Retina (tissue), 1 donor: ENCODE measurements at regions not wholly inside any gene's neighbourhood (a gene's known extent, or its start where the extent isn't known, plus 50 kb on each side); places are given as distances from the start of the nearest gene placed in this dataset.

Source experiments
- DNase-seq: peaks from one replicate; pipeline ENCODE4 v3.0.0-alpha.2; 2016

GRCh38 chr15:69719527-69720240 lies 267.1 kb downstream of the RPLP1 start:
- no peak for DNase-seq

- DNase-seq = no peak
These were observed 267.9 kb downstream of the RPLP1 start for GRCh38 chr15:69720536-69720935.

- DNase-seq = no peak
These were observed 270.3 kb downstream of the RPLP1 start for GRCh38 chr15:69722924-69723323.

- peak; percentile 36 for DNase-seq
These were observed 270.9 kb downstream of the RPLP1 start for GRCh38 chr15:69723404-69724096.

GRCh38 chr15:69724333-69724732 lies 271.7 kb downstream of the RPLP1 start:
- no peak for DNase-seq

- no peak for DNase-seq
These were observed 272.7 kb downstream of the RPLP1 start for GRCh38 chr15:69725275-69725674.

- no peak for DNase-seq
These were observed 273.3 kb downstream of the RPLP1 start for GRCh38 chr15:69725957-69726356.

- no peak for DNase-seq
These were observed 274.7 kb downstream of the RPLP1 start for GRCh38 chr15:69727121-69727924.

GRCh38 chr15:69729167-69729748 lies 276.6 kb downstream of the RPLP1 start:
- peak; percentile 49 for DNase-seq

- no peak for DNase-seq
These were observed 277.9 kb downstream of the RPLP1 start for GRCh38 chr15:69730281-69731080.

- no peak for DNase-seq
These were observed 278.4 kb downstream of the RPLP1 start for GRCh38 chr15:69731081-69731330.

GRCh38 chr15:69731581-69731980 lies 279.0 kb downstream of the RPLP1 start:
- no peak for DNase-seq

- DNase-seq = no peak
These were observed 279.5 kb downstream of the RPLP1 start for GRCh38 chr15:69732133-69732532.

- no peak for DNase-seq
These were observed 282.1 kb downstream of the RPLP1 start for GRCh38 chr15:69734699-69735098.

GRCh38 chr15:69735121-69735520 lies 282.5 kb downstream of the RPLP1 start:
- DNase-seq = peak; percentile 53

- DNase-seq = no peak
These were observed 283.5 kb downstream of the RPLP1 start for GRCh38 chr15:69736161-69736560.

- no peak for DNase-seq
These were observed 285.3 kb downstream of the RPLP1 start for GRCh38 chr15:69737916-69738315.

GRCh38 chr15:69740684-69741083 lies 288.1 kb downstream of the RPLP1 start:
- DNase-seq = no peak

- DNase-seq = no peak
These were observed 289.7 kb downstream of the RPLP1 start for GRCh38 chr15:69742361-69742760.

GRCh38 chr15:69743091-69743490 lies 290.5 kb downstream of the RPLP1 start:
- DNase-seq = no peak

- no peak for DNase-seq
These were observed 292.0 kb downstream of the RPLP1 start for GRCh38 chr15:69744391-69745162.

- no peak for DNase-seq
These were observed 294.6 kb downstream of the RPLP1 start for GRCh38 chr15:69747193-69747592.
